ENCODE measurements at regions not wholly inside any gene's neighbourhood (a gene's known extent, or its start where the extent isn't known, plus 50 kb on each side); places are given as distances from the start of the nearest gene placed in this dataset.

GRCh38 chr16:51968749-51969148 is 578.2 kb downstream of the TOX3 start:
- TF ChIP-seq, protein P1, sequence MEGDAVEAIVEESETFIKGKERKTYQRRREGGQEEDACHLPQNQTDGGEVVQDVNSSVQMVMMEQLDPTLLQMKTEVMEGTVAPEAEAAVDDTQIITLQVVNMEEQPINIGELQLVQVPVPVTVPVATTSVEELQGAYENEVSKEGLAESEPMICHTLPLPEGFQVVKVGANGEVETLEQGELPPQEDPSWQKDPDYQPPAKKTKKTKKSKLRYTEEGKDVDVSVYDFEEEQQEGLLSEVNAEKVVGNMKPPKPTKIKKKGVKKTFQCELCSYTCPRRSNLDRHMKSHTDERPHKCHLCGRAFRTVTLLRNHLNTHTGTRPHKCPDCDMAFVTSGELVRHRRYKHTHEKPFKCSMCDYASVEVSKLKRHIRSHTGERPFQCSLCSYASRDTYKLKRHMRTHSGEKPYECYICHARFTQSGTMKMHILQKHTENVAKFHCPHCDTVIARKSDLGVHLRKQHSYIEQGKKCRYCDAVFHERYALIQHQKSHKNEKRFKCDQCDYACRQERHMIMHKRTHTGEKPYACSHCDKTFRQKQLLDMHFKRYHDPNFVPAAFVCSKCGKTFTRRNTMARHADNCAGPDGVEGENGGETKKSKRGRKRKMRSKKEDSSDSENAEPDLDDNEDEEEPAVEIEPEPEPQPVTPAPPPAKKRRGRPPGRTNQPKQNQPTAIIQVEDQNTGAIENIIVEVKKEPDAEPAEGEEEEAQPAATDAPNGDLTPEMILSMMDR (IDR thresholded peaks at IDR 0.05; ENCODE audit: borderline replicate concordance), result no peak
- intact Hi-C loops (cut with micrococcal nuclease), result no loop called here
- no peaks in the 10 kb centered on the region for H3K27me3 ChIP-seq (ENCODE audit: low read depth)

GRCh38 chr16:51967646-51968045 is 579.3 kb downstream of the TOX3 start:
- no peak overlapping the region for H3K27ac ChIP-seq (replicated peaks)
- H3K27me3 ChIP-seq (ENCODE audit: low read depth), result no peaks in the 10 kb centered on the region
- no peaks in the 10 kb centered on the region for H3K4me1 ChIP-seq
- H3K4me3 ChIP-seq, result no peak overlapping the region
- TF ChIP-seq, protein P1 (IDR thresholded peaks at IDR 0.05; ENCODE audit: borderline replicate concordance), result no peak
- intact Hi-C loops (cut with micrococcal nuclease), result no loop called here
- no peaks in the 10 kb centered on the region for H3K9me3 ChIP-seq (replicated peaks)
- no peak for DNase-seq
- no peaks in the 10 kb centered on the region for H3K36me3 ChIP-seq

More at GRCh38 chr16:51968749-51969148, 578.2 kb downstream of the TOX3 start:
- Histone ChIP-seq H3K4me3 (no peak overlapping the region), H3K27ac (replicated peaks) (no peak overlapping the region), H3K4me1 (no peaks in the 10 kb centered on the region), H3K9me3 (replicated peaks) (no peaks in the 10 kb centered on the region), H3K36me3 (no peaks in the 10 kb centered on the region)
- no peak for DNase-seq

DNA sequence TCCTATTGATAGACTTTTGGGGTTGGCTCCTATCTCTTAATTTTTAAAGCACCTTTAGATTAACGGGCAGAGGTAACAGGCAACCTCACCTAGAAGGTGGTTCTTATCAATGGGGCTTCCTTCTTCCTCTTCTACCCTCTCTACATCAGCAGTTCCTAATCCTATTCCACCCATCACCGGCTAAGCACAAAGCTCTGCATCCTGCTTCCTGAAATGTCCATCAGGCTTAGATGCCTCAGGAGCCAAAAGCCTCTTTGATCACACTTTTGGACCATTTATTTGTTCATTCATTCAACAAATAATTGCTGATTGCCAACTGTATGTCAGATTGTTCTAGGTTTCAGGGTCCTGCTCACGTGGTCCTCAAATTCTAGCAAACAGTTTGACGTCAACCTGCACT is 586.0 kb downstream of the TOX3 start:
- intact Hi-C loops (cut with micrococcal nuclease), result no loop called here
- no peaks in the 10 kb centered on the region for H3K9me3 ChIP-seq (replicated peaks)
- H3K4me3 ChIP-seq, result no peak overlapping the region
- H3K36me3 ChIP-seq, result no peaks in the 10 kb centered on the region
- no peaks in the 10 kb centered on the region for H3K27me3 ChIP-seq (ENCODE audit: low read depth)
- no peak overlapping the region for H3K27ac ChIP-seq (replicated peaks)
- DNase-seq, result no peak
- no peaks in the 10 kb centered on the region for H3K4me1 ChIP-seq
- TF ChIP-seq, protein P1 (IDR thresholded peaks at IDR 0.05; ENCODE audit: borderline replicate concordance), result no peak

DNA sequence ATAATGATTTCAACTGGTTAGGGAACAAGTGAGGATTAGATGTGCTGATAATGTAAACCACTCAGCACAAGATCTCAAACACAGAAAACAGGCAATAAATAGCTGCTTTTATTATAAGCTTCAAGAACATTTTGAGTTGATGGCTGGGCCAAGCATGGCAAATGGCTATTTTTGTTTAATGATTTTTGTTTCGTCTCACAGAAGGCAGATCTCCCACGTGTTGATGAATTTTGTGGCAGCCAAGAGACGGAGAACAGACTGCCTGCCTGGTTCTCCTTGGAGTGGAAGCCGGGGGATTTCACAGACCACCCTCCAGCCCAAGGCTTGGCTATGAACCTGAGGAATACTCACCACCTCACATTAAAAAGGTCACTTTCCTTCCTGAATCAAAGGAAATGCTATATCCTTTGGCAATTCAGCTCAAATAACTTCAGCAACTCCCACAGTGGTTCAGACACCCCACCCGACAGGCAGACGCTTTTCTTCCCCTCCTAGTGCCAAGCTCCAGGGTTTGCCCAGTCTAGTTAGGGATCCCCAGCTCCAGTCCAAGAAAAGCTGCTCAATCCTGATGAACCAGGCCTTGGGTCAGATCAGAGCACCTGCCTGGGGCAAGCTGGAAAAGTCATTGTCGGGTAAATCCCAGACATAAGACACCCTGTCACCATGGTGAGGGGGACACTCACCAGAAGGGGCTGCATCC is 593.5 kb downstream of the TOX3 start:
- Histone ChIP-seq H3K4me3 (no peak overlapping the region), H3K4me1 (no peaks in the 10 kb centered on the region), H3K36me3 (no peaks in the 10 kb centered on the region), H3K27me3 (ENCODE audit: low read depth) (peaks cover 7% of the 10 kb centered on the region), H3K9me3 (replicated peaks) (no peaks in the 10 kb centered on the region), H3K27ac (replicated peaks) (no peak overlapping the region)
- TF ChIP-seq, protein P1 (IDR thresholded peaks at IDR 0.05; ENCODE audit: borderline replicate concordance), result no peak
- no peak for DNase-seq
- intact Hi-C loops (cut with micrococcal nuclease), result no loop called here

DNA sequence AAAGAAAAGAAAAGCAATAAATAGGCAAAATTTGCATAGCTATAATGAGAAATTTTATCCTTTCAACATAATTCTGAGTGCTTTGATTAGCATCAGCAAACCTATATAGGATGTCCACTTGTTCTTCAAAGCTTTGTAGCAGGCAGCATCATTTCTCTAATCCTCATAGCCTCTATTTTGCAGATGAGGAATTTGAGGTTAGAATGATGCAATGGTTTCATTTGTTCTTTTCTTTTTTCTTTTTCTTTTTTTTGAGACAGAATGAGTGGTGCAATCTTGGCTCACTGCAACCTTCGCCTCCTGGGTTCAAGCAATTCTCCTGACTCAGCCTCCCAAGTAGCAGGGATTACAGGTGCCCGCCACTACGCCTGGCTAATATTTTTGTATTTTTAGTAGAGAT is 594.4 kb downstream of the TOX3 start:
- H3K27ac ChIP-seq (replicated peaks), result no peak overlapping the region
- no peaks in the 10 kb centered on the region for H3K4me1 ChIP-seq
- H3K9me3 ChIP-seq (replicated peaks), result no peaks in the 10 kb centered on the region
- TF ChIP-seq, protein P1 (IDR thresholded peaks at IDR 0.05; ENCODE audit: borderline replicate concordance), result no peak
- no peak for DNase-seq
- no peak overlapping the region for H3K4me3 ChIP-seq
- intact Hi-C loops (cut with micrococcal nuclease), result no loop called here
- peaks cover 7% of the 10 kb centered on the region for H3K27me3 ChIP-seq (ENCODE audit: low read depth)
- no peaks in the 10 kb centered on the region for H3K36me3 ChIP-seq

Measured in left ventricle myocardium inferior (tissue), 1 donor.